ENCODE measurements at regions not wholly inside any gene's neighbourhood (a gene's known extent, or its start where the extent isn't known, plus 50 kb on each side); places are given as distances from the start of the nearest gene placed in this dataset.

DNA sequence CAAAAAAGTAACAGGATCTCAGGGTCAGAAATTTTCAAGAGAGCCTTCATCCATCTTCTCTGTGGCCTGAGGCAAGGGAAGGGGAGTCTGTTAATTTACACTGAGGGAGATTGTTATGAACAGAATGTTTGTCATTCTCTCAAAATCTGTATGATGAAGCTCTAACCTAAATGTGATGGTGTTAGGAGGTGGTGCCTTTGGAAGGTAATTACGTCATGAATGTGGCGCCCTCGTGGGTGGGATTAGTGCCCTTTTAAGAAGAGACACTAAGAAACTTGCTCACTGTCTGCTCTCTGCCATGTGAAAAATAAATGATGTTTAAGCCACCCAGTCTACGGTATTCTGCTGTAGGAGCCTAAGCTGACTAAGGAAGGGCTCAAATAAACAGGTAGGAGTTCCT lies 521.6 kb downstream of the SNAPC1 start:
- TF ChIP-seq, protein P1, sequence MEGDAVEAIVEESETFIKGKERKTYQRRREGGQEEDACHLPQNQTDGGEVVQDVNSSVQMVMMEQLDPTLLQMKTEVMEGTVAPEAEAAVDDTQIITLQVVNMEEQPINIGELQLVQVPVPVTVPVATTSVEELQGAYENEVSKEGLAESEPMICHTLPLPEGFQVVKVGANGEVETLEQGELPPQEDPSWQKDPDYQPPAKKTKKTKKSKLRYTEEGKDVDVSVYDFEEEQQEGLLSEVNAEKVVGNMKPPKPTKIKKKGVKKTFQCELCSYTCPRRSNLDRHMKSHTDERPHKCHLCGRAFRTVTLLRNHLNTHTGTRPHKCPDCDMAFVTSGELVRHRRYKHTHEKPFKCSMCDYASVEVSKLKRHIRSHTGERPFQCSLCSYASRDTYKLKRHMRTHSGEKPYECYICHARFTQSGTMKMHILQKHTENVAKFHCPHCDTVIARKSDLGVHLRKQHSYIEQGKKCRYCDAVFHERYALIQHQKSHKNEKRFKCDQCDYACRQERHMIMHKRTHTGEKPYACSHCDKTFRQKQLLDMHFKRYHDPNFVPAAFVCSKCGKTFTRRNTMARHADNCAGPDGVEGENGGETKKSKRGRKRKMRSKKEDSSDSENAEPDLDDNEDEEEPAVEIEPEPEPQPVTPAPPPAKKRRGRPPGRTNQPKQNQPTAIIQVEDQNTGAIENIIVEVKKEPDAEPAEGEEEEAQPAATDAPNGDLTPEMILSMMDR (conservative IDR thresholded peaks at IDR 0.05; ENCODE audit: low read depth): no peak
- POLR2A ChIA-PET (ENCODE audit: low non-redundant PET): no interaction called here
- H3K27ac ChIP-seq: no peak overlapping the region
- DNase-seq (ENCODE audit: low spot score): no peak
- CTCF ChIA-PET: interaction anchor here (0.6 kb wide), 1 partner anchor 132 kb away, joined by 3 read pairs; no protein-coding TSS in a partner anchor

GRCh38 chr14:62289471-62289870 lies 527.3 kb downstream of the SNAPC1 start:
- ChIA-PET POLR2A (ENCODE audit: low non-redundant PET) (no interaction called here), CTCF (no interaction called here)
- no peak overlapping the region for H3K27ac ChIP-seq
- no peak for DNase-seq (ENCODE audit: low spot score)
- TF ChIP-seq, protein P1 (conservative IDR thresholded peaks at IDR 0.05; ENCODE audit: low read depth): no peak

DNA sequence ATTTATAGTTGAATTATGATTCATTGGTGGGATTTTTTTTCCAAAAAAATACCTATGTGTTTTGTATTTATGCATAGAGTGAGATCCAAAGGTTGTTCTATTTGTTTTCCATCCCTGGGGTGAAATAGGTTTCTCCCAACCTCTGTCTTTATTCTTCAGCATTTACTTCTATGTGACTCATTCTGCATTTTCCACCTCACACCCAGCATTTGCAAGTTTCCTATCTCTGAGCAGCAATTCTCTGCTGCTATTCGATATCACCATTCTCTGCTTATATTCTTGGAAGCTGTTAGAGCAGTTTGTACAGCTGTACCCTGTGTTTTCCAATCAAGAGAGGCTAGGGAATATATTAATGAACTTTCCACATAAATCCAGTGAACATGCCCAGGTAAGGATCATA lies 538.9 kb downstream of the SNAPC1 start:
- DNase-seq (ENCODE audit: low spot score): no peak
- TF ChIP-seq, protein P1 (conservative IDR thresholded peaks at IDR 0.05; ENCODE audit: low read depth): no peak
- ChIA-PET POLR2A (ENCODE audit: low non-redundant PET) (no interaction called here), CTCF (interaction anchor here (0.6 kb wide), 1 partner anchor 1892 kb away, joined by 3 read pairs; no protein-coding TSS in a partner anchor)
- no peak overlapping the region for H3K27ac ChIP-seq

DNA sequence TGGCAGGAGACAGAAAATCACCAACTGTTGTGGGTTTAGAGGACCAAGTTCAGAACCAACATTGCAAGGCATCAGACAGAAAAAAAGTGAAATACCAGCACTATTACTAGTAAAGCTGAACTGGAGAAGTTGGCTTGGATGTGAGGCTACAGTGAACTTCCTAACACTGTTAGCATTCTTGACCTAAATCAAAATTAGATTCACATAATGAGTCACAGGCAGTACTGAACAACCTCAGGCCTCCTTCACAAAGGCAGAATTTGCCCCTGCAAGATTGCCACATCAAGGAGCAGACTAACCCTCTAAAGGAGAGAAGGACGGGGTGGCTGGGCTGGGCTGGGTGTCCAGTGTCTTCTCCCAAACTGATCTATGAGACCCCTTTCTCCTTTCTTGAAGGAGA lies 539.7 kb downstream of the SNAPC1 start:
- CTCF ChIA-PET: no interaction called here
- POLR2A ChIA-PET (ENCODE audit: low non-redundant PET): no interaction called here

DNA sequence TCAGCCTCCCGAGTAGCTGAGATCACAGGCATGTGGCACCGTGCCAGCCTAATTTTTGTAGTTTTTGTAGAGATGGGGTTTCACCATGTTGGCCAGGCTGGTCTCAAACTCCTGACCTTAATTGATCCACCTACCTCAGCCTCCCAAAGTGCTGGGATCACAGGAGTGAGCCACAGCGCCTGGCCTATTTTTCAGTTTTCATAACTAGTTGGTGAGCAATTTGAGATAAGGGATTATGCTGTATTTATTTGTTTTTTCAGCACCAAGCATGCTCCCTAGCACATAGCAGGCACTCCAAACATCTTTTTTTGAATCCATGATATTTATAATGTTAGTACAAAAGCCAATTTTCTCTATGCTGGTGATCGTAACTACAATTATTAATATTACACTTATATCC lies 541.2 kb downstream of the SNAPC1 start:
- ChIA-PET CTCF (no interaction called here), POLR2A (ENCODE audit: low non-redundant PET) (no interaction called here)
- DNase-seq (ENCODE audit: low spot score): no peak
- H3K27ac ChIP-seq: no peak overlapping the region
- TF ChIP-seq, protein P1 (conservative IDR thresholded peaks at IDR 0.05; ENCODE audit: low read depth): no peak

More for the DNA sequence above, 539.7 kb downstream of the SNAPC1 start:
- no peak for DNase-seq (ENCODE audit: low spot score)
- H3K27ac ChIP-seq: no peak overlapping the region
- TF ChIP-seq, protein P1 (conservative IDR thresholded peaks at IDR 0.05; ENCODE audit: low read depth): no peak

DNA sequence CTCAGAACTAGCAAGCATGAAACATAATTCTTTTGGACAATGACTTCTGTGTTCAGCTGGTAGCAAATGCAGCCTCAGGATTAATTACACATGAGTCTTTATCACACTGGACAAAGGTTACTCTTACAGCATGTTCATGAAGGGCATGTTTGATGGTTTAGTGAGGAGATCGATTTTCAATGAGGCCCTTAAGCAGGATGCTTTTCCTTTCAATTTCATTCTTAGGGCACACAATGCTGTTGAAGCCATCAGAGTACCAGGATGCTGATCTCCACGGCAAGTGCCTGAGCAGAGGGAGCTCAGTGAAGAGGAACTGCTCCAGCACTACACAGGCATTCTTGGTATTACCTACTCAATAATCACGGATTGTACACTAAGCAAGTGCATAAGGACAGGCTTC lies 542.0 kb downstream of the SNAPC1 start:
- TF ChIP-seq, protein P1 (conservative IDR thresholded peaks at IDR 0.05; ENCODE audit: low read depth): no peak
- ChIA-PET CTCF (no interaction called here), POLR2A (ENCODE audit: low non-redundant PET) (no interaction called here)
- no peak for DNase-seq (ENCODE audit: low spot score)
- no peak overlapping the region for H3K27ac ChIP-seq

GRCh38 chr14:62307844-62308243 lies 545.6 kb downstream of the SNAPC1 start:
- ChIA-PET CTCF (interaction anchor here (0.6 kb wide), 1 partner anchor 488 kb away, joined by 3 read pairs; no protein-coding TSS in a partner anchor), POLR2A (ENCODE audit: low non-redundant PET) (no interaction called here)
- TF ChIP-seq, protein P1 (conservative IDR thresholded peaks at IDR 0.05; ENCODE audit: low read depth): no peak
- no peak for DNase-seq (ENCODE audit: low spot score)
- H3K27ac ChIP-seq: no peak overlapping the region

Measured in RWPE1 (cell line).